ENCODE measurements at regions not wholly inside any gene's neighbourhood (a gene's known extent, or its start where the extent isn't known, plus 50 kb on each side); places are given as distances from the start of the nearest gene placed in this dataset.

GRCh38 chr14:51431741-51432140 is 191.7 kb downstream of the TMX1 start:
- FAIRE-seq (no peak), DNase-seq (ENCODE audit: low read depth in 1 of 2, low spot score in 2 of 2) (no peak)
- ChIA-PET POLR2A (ENCODE audit: partially characterized antibody) (no interaction called here), CTCF (ENCODE audit: partially characterized antibody) (interaction anchor here (0.9 to 2.7 kb wide), 4 partner anchors 15 to 348 kb away, joined by 3 to 6 read pairs (median 3); no protein-coding TSS in a partner anchor)
- Histone ChIP-seq H2BK12ac (ENCODE audit: low read depth, low read length) (no peak overlapping the region), H4K91ac (replicated peaks; ENCODE audit: insufficient read length, low read length) (no peak overlapping the region), H2BK15ac (ENCODE audit: low read length) (no peak overlapping the region), H2AFZ (ENCODE audit: low read length) (no peak overlapping the region), H3K9me3 (ENCODE audit: insufficient read depth in 2 of 2, low read depth in 1 of 2, low read length in 1 of 2) (no peaks in the 10 kb centered on the region), H2AK5ac (ENCODE audit: low read depth, low read length) (no peak overlapping the region), H3K4me2 (ENCODE audit: insufficient read depth in 1 of 2, low read depth in 2 of 2, low read length in 2 of 2) (no peak overlapping the region), H3K14ac (ENCODE audit: insufficient read length) (no peak overlapping the region), H4K5ac (ENCODE audit: insufficient read length, low read depth, low read length) (no peak overlapping the region), H3K79me1 (ENCODE audit: low read depth, low read length) (no peaks in the 10 kb centered on the region), H3K9ac (replicated peaks in 1 of 4; ENCODE audit: extremely low read depth in 1 of 4, low read depth in 3 of 4, low read length in 3 of 4) (no peak overlapping the region), H3K27me3 (replicated peaks in 1 of 4; ENCODE audit: control insufficient read depth in 3 of 4, extremely low read depth in 1 of 4, insufficient read depth in 3 of 4, low read length in 3 of 4) (no peaks in the 10 kb centered on the region), H2BK5ac (ENCODE audit: low read depth, low read length) (no peak overlapping the region), H4K8ac (ENCODE audit: extremely low read depth, insufficient read depth, low read length) (no peak overlapping the region), H3K36me3 (ENCODE audit: control insufficient read depth in 2 of 4, insufficient read depth in 4 of 4, low read length in 3 of 4) (no peaks in the 10 kb centered on the region), H3K27ac (ENCODE audit: low read depth, low read length) (no peak overlapping the region), H3K4me1 (replicated peaks in 1 of 4; ENCODE audit: control insufficient read depth in 3 of 4, insufficient read depth in 4 of 4, low read length in 3 of 4) (no peaks in the 10 kb centered on the region; a peak in 1 of 7 replicates), H3K56ac (replicated peaks; ENCODE audit: insufficient read length, low read depth, low read length) (no peak overlapping the region), H3K79me2 (ENCODE audit: control insufficient read depth in 1 of 2, insufficient read depth in 2 of 2, low read length in 2 of 2) (no peaks in the 10 kb centered on the region), H3K23me2 (ENCODE audit: low read depth, low read length) (no peaks in the 10 kb centered on the region), H3K23ac (ENCODE audit: insufficient read length) (no peak overlapping the region), H2BK120ac (replicated peaks; ENCODE audit: low read depth, low read length) (no peak overlapping the region), H3K4me3 (ENCODE audit: extremely low read depth in 1 of 4, insufficient read depth in 2 of 4, low read depth in 3 of 4, low read length in 4 of 4) (no peak overlapping the region), H3K4ac (replicated peaks; ENCODE audit: insufficient read length, low read depth, low read length) (no peak overlapping the region), H2BK20ac (ENCODE audit: low read length) (no peak overlapping the region), H4K20me1 (replicated peaks in 1 of 2; ENCODE audit: control insufficient read depth in 1 of 2, insufficient read depth in 2 of 2, low read length in 2 of 2) (no peaks in the 10 kb centered on the region), H3K18ac (ENCODE audit: extremely low read depth, low read length) (no peak overlapping the region)
- TF ChIP-seq BACH1 (IDR thresholded peaks at IDR 0.05; ENCODE audit: low read length), result no peak
- no peak for TF ChIP-seq RNF2 (IDR thresholded peaks at IDR 0.05; ENCODE audit: borderline replicate concordance, low read depth, low read length, missing control alignments, poor library complexity, severe bottlenecking)
- no peak for TF ChIP-seq CHD2 (IDR thresholded peaks at IDR 0.05; ENCODE audit: low read length)
- 79% methylated on average over 1 of the region's 1 CpG; no CpG with 5 or more reads in 1 of the 2 experiments for WGBS, 2 experiments (ENCODE audit: extremely low coverage in 1 of 2, insufficient coverage in 1 of 2, insufficient read length in 1 of 2, insufficient replicate concordance in 2 of 2, low coverage in 1 of 2, low lambda C conversion rate in 2 of 2, missing lambda C conversion rate in 1 of 2)

All from H1 (cell line).